ENCODE measurements at regions not wholly inside any gene's neighbourhood (a gene's known extent, or its start where the extent isn't known, plus 50 kb on each side); places are given as distances from the start of the nearest gene placed in this dataset.

GRCh38 chr17:53137869-53138268, 684.9 kb upstream of the KIF2B start:
- TF ChIP-seq CTCF (conservative IDR thresholded peaks at IDR 0.05) (no peak), EZH2 (IDR thresholded peaks at IDR 0.05; ENCODE audit: low read depth) (no peak)
